ENCODE measurements at regions not wholly inside any gene's neighbourhood (a gene's known extent, or its start where the extent isn't known, plus 50 kb on each side); places are given as distances from the start of the nearest gene placed in this dataset.
"Not testable (repeated sequence)": the region's sequence is repeated elsewhere in the genome, so short reads cannot be mapped to it uniquely, and the experiment has no call there.

GRCh38 chr2:2614452-2614851 is 283.4 kb upstream of the MYT1L start:
- no peak for DNase-seq

GRCh38 chr2:2613279-2614199 is 282.5 kb upstream of the MYT1L start:
- DNase-seq = peak; percentile 95

- DNase-seq = no peak
Measured at GRCh38 chr2:2610751-2611150, 279.7 kb upstream of the MYT1L start.

- no peak for DNase-seq
Measured at GRCh38 chr2:2600366-2600765, 269.3 kb upstream of the MYT1L start.

- DNase-seq = no peak
Measured at GRCh38 chr2:2599441-2599840, 268.4 kb upstream of the MYT1L start.

- DNase-seq = no peak
Measured at GRCh38 chr2:2597712-2598111, 266.6 kb upstream of the MYT1L start.

GRCh38 chr2:2591542-2591940 is 260.5 kb upstream of the MYT1L start:
- DNase-seq = no peak

GRCh38 chr2:2590841-2591541 is 259.9 kb upstream of the MYT1L start:
- DNase-seq = no peak

GRCh38 chr2:2590141-2590540 is 259.1 kb upstream of the MYT1L start:
- no peak for DNase-seq

- no peak for DNase-seq
Measured at GRCh38 chr2:2588777-2589176, 257.7 kb upstream of the MYT1L start.

- peak; percentile 31 for DNase-seq
Measured at GRCh38 chr2:2587354-2587753, 256.3 kb upstream of the MYT1L start.

GRCh38 chr2:2586931-2587330 is 255.9 kb upstream of the MYT1L start:
- no peak for DNase-seq

GRCh38 chr2:2586068-2586776 is 255.1 kb upstream of the MYT1L start:
- no peak for DNase-seq

- DNase-seq = no peak
Measured at GRCh38 chr2:2582998-2583545, 252.0 kb upstream of the MYT1L start.

- DNase-seq = no peak
Measured at GRCh38 chr2:2581331-2582159, 250.5 kb upstream of the MYT1L start.

- DNase-seq = not testable (repeated sequence)
Measured at GRCh38 chr2:2580841-2581240, 249.8 kb upstream of the MYT1L start.

GRCh38 chr2:2580341-2580740 is 249.3 kb upstream of the MYT1L start:
- no peak for DNase-seq

GRCh38 chr2:2579814-2580213 is 248.7 kb upstream of the MYT1L start:
- no peak for DNase-seq

GRCh38 chr2:2577407-2577831 is 246.3 kb upstream of the MYT1L start:
- DNase-seq = peak; percentile 80

- peak; percentile 77 for DNase-seq
Measured at GRCh38 chr2:2575870-2576386, 244.9 kb upstream of the MYT1L start.

- DNase-seq = no peak
Measured at GRCh38 chr2:2575181-2575577, 244.1 kb upstream of the MYT1L start.

Measured in NCI-H774 (cell line).